H1 (cell line): ENCODE measurements at regions not wholly inside any gene's neighbourhood (a gene's known extent, or its start where the extent isn't known, plus 50 kb on each side); places are given as distances from the start of the nearest gene placed in this dataset.

Experiments
- ATF3 ChIP-seq: IDR thresholded peaks from 2 replicates; pipeline ENCODE4 v1.6.1; 2011; ENCODE audit warnings: low read depth, mild to moderate bottlenecking, low read length; ENCODE audit not compliant: insufficient read depth
- BRCA1 ChIP-seq: IDR thresholded peaks from 2 replicates; pipeline ENCODE4 v1.6.1; 2012; ENCODE audit warnings: low read depth, low read length, improper control_type of control experiment
- CHD2 ChIP-seq: IDR thresholded peaks from 2 replicates; pipeline ENCODE4 v1.6.1; 2012; ENCODE audit warnings: low read length, improper control_type of control experiment
- EP300 ChIP-seq, 2 experiments: IDR thresholded peaks; 1 replicate in 1 of 2; 2 replicates in 1 of 2; pipeline ENCODE4 v1.6.1; 2011 to 2012; ENCODE audit warnings: low read depth in 2 of 2, low read length in 2 of 2, mild to moderate bottlenecking in 2 of 2, borderline replicate concordance in 1 of 2, inconsistent platforms in 1 of 2, moderate library complexity in 1 of 2
- HDAC2 ChIP-seq, 2 experiments: fragments of 300-600 bp in 1 of 2; sonication (generic) in 1 of 2; IDR thresholded peaks; 2 replicates each; pipeline ENCODE4 v1.6.1; 2011 to 2012; ENCODE audit warnings: low read depth in 2 of 2, low read length in 2 of 2, mild to moderate bottlenecking in 2 of 2, moderate library complexity in 2 of 2, borderline replicate concordance in 1 of 2, inconsistent platforms in 1 of 2
- KDM4A ChIP-seq: IDR thresholded peaks from one replicate; pipeline ENCODE4 v1.7.1; 2012; ENCODE audit warnings: low read depth, mild to moderate bottlenecking, moderate library complexity, low read length, inconsistent platforms; ENCODE audit not compliant: severe bottlenecking
- TBP ChIP-seq: IDR thresholded peaks from 2 replicates; pipeline ENCODE4 v1.6.1; 2011; ENCODE audit warnings: low read depth, low read length, improper control_type of control experiment
- TF ChIP-seq, protein P1 (sequence below), 3 experiments: IDR thresholded peaks; 1 replicate in 2 of 3; 2 replicates in 1 of 3; pipeline versions ENCODE4 v1.5.1 to v1.6.1; 2011; ENCODE audit warnings: low read length in 3 of 3, mild to moderate bottlenecking in 3 of 3, inconsistent platforms in 2 of 3, low read depth in 1 of 3, moderate library complexity in 1 of 3; ENCODE audit not compliant: insufficient read depth in 1 of 3; ENCODE audit errors: control extremely low read depth in 1 of 3

DNA sequence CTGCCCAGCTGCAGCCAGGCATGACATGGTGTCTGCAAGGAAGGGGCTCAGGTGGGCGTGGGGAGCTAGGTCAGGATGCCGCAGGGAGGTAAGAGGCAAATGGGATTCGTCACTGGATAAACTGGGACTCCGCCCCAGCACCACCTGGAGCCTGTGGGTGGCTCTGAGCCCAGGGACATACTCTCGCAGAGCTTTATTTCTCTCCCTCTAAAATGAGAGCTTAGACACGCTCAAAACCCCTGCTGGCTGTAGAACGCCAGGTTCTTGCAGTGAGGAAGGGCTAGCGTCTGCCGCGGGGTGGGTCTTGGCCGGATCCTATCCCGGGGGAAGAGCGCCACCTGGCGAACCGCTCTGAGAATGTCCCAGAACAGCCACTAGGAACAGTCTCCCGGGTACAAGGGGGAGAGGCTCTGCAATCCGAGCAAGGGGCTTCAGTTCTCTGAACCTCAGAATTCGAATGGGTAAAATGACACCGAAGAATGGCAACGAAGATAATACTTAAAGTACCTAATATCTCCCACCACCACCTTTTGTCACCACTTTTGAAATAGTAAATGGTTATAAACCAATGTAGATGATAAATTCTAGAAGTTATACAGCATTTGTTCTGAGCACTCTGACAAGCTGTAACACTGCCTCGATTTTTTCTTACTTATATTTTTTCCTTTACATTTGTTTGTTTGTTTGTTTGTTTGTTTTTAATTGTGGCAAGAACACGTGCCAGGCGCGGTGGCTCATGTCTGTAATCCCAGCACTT, 53.2 kb upstream of the SRGAP3 start (continued):
- TF ChIP-seq ATF3, result 0 out of 2 replicates have a peak, but pooled peaks have one; percentile 20
- TF ChIP-seq, protein P1, sequence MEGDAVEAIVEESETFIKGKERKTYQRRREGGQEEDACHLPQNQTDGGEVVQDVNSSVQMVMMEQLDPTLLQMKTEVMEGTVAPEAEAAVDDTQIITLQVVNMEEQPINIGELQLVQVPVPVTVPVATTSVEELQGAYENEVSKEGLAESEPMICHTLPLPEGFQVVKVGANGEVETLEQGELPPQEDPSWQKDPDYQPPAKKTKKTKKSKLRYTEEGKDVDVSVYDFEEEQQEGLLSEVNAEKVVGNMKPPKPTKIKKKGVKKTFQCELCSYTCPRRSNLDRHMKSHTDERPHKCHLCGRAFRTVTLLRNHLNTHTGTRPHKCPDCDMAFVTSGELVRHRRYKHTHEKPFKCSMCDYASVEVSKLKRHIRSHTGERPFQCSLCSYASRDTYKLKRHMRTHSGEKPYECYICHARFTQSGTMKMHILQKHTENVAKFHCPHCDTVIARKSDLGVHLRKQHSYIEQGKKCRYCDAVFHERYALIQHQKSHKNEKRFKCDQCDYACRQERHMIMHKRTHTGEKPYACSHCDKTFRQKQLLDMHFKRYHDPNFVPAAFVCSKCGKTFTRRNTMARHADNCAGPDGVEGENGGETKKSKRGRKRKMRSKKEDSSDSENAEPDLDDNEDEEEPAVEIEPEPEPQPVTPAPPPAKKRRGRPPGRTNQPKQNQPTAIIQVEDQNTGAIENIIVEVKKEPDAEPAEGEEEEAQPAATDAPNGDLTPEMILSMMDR (IDR thresholded peaks at IDR 0.05; ENCODE audit: control extremely low read depth in 1 of 3, insufficient read depth in 1 of 3, low read depth in 1 of 3, low read length in 3 of 3), result peak; percentile 70 to 98 (median 80)
- TF ChIP-seq TBP, result peak; percentile 27; the same call in 1 of the 2 replicates
- peak; percentile 35 for TF ChIP-seq KDM4A
- no peak for TF ChIP-seq BRCA1
- TF ChIP-seq EP300 (IDR thresholded peaks at IDR 0.05; ENCODE audit: borderline replicate concordance in 1 of 2, low read depth in 2 of 2, low read length in 2 of 2), result peak in 1 of 2 experiments; percentile 51; a peak in 1 of 3 replicates
- TF ChIP-seq CHD2, result 0 out of 2 replicates have a peak, but pooled peaks have one; percentile 46
- peak in 1 of 2 experiments; percentile 49; a peak in 1 of 4 replicates for TF ChIP-seq HDAC2 (IDR thresholded peaks at IDR 0.05; ENCODE audit: borderline replicate concordance in 1 of 2, low read depth in 2 of 2, low read length in 2 of 2)
